OCI-M2 (cell line): ENCODE measurements at regions not wholly inside any gene's neighbourhood (a gene's known extent, or its start where the extent isn't known, plus 50 kb on each side); places are given as distances from the start of the nearest gene placed in this dataset.

ENCODE experiments used
- DNase-seq: peaks from one replicate; lab custom pipeline; 2025; ENCODE audit not compliant: unreplicated experiment; lab: John Stamatoyannopoulos, UW

- DNase-seq = no peak
Observed at GRCh38 chr14:61193476-61193875, 87.7 kb downstream of the TMEM30B start.

- no peak for DNase-seq
Observed at GRCh38 chr14:61192989-61193388, 88.1 kb downstream of the TMEM30B start.

DNA sequence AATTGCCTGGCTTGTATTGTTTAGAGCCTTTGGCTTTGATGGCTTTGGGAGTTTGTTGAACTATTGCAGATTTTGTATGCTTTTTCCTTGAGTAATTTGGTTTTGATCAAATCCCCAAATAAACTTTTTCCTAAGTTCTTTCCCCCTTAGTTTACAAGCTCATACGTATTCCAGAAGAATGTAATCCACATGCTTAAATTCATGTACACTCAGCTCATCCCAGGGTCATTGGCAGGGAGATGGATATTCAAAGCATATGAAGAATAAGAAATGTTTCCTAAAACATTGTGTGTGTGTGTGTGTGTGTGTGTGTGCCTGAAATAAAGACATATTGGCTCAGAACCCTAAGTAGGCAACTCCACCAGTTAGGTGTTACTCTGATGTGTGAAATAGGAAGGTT lies 89.4 kb downstream of the TMEM30B start:
- no peak for DNase-seq

GRCh38 chr14:61190341-61190740 lies 90.8 kb downstream of the TMEM30B start:
- DNase-seq = no peak

DNA sequence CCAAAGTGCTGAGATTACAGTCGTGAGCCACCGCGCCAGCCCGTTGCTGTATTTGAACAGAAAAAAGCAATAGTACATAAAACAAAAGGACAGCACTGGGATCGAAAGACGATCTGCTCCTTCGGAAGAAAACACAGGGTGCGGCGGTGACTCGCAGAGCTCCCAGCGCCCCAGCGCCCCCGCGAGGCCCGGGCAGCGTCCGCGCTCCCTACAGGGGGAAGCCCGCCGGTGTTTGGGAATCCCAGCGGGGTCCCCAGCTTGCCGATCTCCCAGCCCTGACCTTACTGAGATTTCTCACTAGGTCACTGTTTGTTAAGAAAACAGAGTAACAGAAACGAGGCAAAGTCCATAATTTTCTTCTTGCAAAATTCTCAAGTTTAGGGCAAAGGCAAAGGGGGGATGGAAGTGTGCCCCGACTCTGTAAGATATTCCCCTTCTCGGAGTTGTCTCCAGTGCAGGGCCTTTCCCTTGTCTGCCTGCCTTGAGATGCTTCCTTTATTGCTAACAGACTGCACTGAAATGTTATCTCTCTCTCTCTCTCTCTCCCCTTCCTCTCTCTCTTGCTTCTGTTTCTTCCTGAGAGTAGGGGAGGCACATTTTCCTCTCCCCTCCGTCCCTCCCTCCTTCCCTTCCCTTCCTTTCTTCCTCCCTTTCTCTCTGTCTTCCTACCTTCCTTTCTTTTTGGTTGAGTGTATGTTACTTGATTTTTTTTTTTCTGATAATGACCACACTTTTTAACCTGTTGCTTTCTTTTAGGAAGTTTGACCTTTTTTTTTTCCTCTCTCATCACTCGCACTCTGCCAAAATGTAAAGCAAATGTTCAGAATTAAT lies 91.9 kb downstream of the TMEM30B start:
- DNase-seq = peak; percentile 14

DNA sequence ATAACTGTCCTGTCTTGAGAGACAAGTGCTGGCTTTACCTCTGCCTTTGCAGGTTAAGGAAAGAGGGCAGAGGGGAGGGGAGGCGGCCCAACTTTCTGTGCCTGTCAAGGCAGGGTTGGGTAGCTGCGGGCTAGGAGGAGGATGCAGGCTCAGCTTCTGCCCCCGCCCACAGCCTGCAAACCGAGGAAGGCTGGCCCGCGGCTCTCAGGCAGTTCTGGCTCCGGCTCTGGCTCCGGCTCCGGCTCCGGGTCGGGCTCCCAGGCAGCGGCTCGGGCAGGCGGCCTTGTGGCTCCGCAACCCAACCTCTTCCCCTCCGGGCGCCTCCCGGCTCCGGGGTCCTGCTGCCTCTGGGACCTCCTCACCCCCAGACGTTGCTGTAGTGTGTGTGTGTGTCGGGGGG lies 92.9 kb downstream of the TMEM30B start:
- no peak for DNase-seq

- no peak for DNase-seq
Observed at GRCh38 chr14:61187196-61187905, 93.8 kb downstream of the TMEM30B start.

GRCh38 chr14:61186341-61187195 lies 94.6 kb downstream of the TMEM30B start:
- DNase-seq = no peak

DNA sequence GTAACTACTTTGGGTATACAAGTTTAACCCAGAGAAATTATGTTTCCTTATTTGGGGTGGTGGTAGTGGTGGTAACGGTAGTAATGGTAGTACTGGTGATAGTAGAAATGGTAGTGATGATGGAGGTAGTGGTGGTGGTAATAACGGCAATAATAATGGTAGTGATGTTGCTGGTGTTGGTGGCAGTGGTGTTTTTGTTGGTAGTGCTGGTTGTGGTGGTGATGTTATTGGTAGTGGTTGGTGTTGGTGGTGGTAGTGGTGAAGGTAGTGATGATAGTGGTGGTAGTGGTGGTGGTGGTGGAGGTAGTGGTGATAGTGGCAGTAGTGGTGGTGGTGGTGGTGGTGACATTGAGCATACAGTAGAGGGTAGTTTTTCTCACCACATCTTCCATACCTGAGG lies 95.6 kb downstream of the TMEM30B start:
- DNase-seq = no peak

- no peak for DNase-seq
Observed at GRCh38 chr14:61184112-61184511, 97.0 kb downstream of the TMEM30B start.

DNA sequence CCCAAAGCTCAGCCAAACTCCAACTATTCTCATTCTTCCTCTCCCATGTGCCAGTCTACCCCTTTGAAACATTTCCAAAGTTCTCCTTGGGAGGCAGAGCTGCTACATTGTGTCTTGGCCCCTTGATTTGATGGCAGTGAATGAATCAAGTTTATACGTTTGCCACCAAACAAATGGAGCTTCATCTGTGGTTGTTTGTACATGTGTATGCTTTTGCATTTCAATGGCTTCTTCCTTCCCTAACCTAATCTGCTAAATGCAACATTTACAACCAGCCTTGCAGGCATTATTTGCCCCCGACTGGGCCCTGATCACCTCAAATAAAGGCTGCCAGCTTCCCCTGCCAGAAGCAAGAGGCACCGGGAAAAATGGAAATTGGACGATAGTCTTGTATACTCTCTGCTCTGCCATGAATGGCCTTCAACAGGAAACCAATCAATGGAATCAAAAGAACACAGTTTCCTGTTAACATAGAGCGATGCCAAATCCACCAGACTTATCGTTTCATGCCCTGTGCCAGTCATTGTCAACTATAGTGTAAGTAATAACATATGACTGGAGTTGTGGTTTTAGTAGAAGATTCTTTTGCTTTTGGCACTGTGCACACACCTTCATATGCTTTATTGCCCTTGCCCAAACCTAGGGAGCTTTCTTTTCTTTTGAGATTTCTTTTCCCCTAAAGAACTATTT lies 97.8 kb downstream of the TMEM30B start:
- no peak for DNase-seq

GRCh38 chr14:61179796-61180398 lies 101.2 kb downstream of the TMEM30B start:
- DNase-seq = no peak

GRCh38 chr14:61179061-61179690 lies 102.0 kb downstream of the TMEM30B start:
- no peak for DNase-seq

GRCh38 chr14:61178226-61179060 lies 102.7 kb downstream of the TMEM30B start:
- no peak for DNase-seq

GRCh38 chr14:61177279-61178225 lies 103.6 kb downstream of the TMEM30B start:
- no peak for DNase-seq

GRCh38 chr14:61176686-61177085 lies 104.5 kb downstream of the TMEM30B start:
- no peak for DNase-seq

DNA sequence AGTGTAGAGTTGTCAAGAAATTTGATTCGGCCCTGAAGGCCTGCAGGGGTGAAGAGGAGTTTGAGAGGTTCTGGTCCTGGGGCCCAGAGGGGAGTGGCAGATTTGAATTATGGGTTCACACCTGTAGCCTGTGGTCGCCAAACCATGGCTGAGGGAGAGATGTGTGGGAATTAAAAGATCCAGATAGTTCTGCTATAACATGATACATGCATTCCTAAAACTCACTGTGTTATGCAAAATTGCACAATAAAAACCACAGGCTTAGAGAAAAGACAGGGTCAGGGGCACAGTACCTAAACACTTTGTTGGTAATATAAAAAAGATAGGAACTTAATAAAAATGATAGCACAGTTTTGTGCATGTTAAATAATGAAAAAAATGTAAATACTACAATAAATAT lies 106.2 kb downstream of the TMEM30B start:
- no peak for DNase-seq

GRCh38 chr14:61174441-61174891 lies 106.7 kb downstream of the TMEM30B start:
- DNase-seq = no peak
